CD14-positive monocyte (primary cell): ENCODE measurements at regions not wholly inside any gene's neighbourhood (a gene's known extent, or its start where the extent isn't known, plus 50 kb on each side); places are given as distances from the start of the nearest gene placed in this dataset.

ENCODE experiments used
- DNase-seq, 3 donors: peaks; one replicate each; pipeline ENCODE4 v3.0.0-alpha.2; 2011 to 2022
- H2AFZ ChIP-seq: 2 replicates; pipeline ENCODE4 v1.6.0; 2012; ENCODE audit warnings: mild to moderate bottlenecking, low read depth, low read length, inconsistent platforms; ENCODE audit not compliant: insufficient read depth, poor library complexity, severe bottlenecking
- H3K27ac ChIP-seq, 2 donors: 1 replicate in 1 of 2; 2 replicates in 1 of 2; pipeline ENCODE4 v1.5.1; 2012 to 2013; ENCODE audit warnings: low read length in 2 of 2, control low read depth in 1 of 2, inconsistent platforms in 1 of 2, low read depth in 1 of 2, mild to moderate bottlenecking in 1 of 2
- H3K27me3 ChIP-seq, 2 donors: one replicate each; pipeline versions ENCODE4 v1.6.0 to v1.6.1; 2011 to 2013; ENCODE audit warnings: low read length in 2 of 2; ENCODE audit not compliant: control insufficient read depth in 2 of 2, insufficient read depth in 2 of 2
- H3K36me3 ChIP-seq, 2 donors: replicated peaks in 1 of 2; 1 replicate in 1 of 2; 2 replicates in 1 of 2; pipeline versions ENCODE4 v1.5.1 to v1.6.1; 2012 to 2013; ENCODE audit warnings: low read length in 2 of 2, control low read depth in 1 of 2, inconsistent platforms in 1 of 2, mild to moderate bottlenecking in 1 of 2; ENCODE audit not compliant: insufficient read depth in 2 of 2, control insufficient read depth in 1 of 2
- H3K4me1 ChIP-seq, 2 donors: 1 replicate in 1 of 2; 2 replicates in 1 of 2; pipeline versions ENCODE4 v1.5.1 to v1.6.1; 2012 to 2013; ENCODE audit warnings: low read length in 2 of 2, control low read depth in 1 of 2, inconsistent platforms in 1 of 2, mild to moderate bottlenecking in 1 of 2, moderate library complexity in 1 of 2; ENCODE audit not compliant: insufficient read depth in 2 of 2, control insufficient read depth in 1 of 2
- H3K4me2 ChIP-seq: replicated peaks from 2 replicates; pipeline ENCODE3; 2012; ENCODE audit warnings: low read length, moderate library complexity, mild to moderate bottlenecking; ENCODE audit not compliant: poor library complexity, severe bottlenecking; ENCODE audit errors: extremely low read depth
- H3K4me3 ChIP-seq, 3 experiments: fragments of 200-600 bp in 1 of 3; sonication (generic) in 1 of 3; replicated peaks in 1 of 3; 1 replicate in 2 of 3; 2 replicates in 1 of 3; pipeline ENCODE4 v1.5.1; 2011 to 2013; ENCODE audit warnings: low read length in 3 of 3, mild to moderate bottlenecking in 3 of 3, control low read depth in 2 of 3, low read depth in 2 of 3, inconsistent platforms in 1 of 3, moderate library complexity in 1 of 3
- H3K79me2 ChIP-seq: 2 replicates; pipeline ENCODE4 v1.6.0; 2012; ENCODE audit warnings: mild to moderate bottlenecking, control low read depth, inconsistent platforms, low read length, moderate library complexity; ENCODE audit not compliant: insufficient read depth
- H3K9ac ChIP-seq: 2 replicates; pipeline ENCODE4 v1.6.0; 2017; ENCODE audit warnings: low read length, mild to moderate bottlenecking; ENCODE audit not compliant: insufficient read depth, poor library complexity, severe bottlenecking
- H3K9me3 ChIP-seq, 2 donors: replicated peaks in 1 of 2; 1 replicate in 1 of 2; 2 replicates in 1 of 2; pipeline versions ENCODE4 v1.5.1 to v1.6.1; 2012 to 2013; ENCODE audit warnings: low read length in 2 of 2, control low read depth in 1 of 2; ENCODE audit not compliant: control insufficient read depth in 1 of 2, insufficient read depth in 1 of 2
- H4K20me1 ChIP-seq: 2 replicates; pipeline ENCODE4 v1.6.0; 2012; ENCODE audit warnings: mild to moderate bottlenecking, low read length, control low read depth, moderate library complexity; ENCODE audit not compliant: insufficient read depth
- H3K27ac Mint-ChIP-seq, 7 donors: one replicate each; pipeline ENCODE4 v1.8.0; 2020; ENCODE audit warnings: mild to moderate bottlenecking in 7 of 7, mixed read lengths in 7 of 7, moderate library complexity in 6 of 7, inconsistent platforms in 2 of 7
- H3K27me3 Mint-ChIP-seq, 3 donors: one replicate each; pipeline ENCODE4 v1.8.0; 2021 to 2022; ENCODE audit warnings: low read depth in 3 of 3, mild to moderate bottlenecking in 3 of 3, mixed read lengths in 3 of 3, moderate library complexity in 3 of 3, inconsistent platforms in 1 of 3
- H3K36me3 Mint-ChIP-seq, 2 donors: one replicate each; pipeline ENCODE4 v1.8.0; 2020; ENCODE audit warnings: mixed read lengths in 2 of 2, inconsistent platforms in 1 of 2, mild to moderate bottlenecking in 1 of 2
- H3K4me1 Mint-ChIP-seq: one replicate; pipeline ENCODE4 v1.8.0; 2020; ENCODE audit warnings: mild to moderate bottlenecking, mixed read lengths
- H3K4me3 Mint-ChIP-seq, 2 donors: one replicate each; pipeline ENCODE4 v1.8.0; 2020; ENCODE audit warnings: mild to moderate bottlenecking in 2 of 2, mixed read lengths in 2 of 2, moderate library complexity in 1 of 2
- H3K9me3 Mint-ChIP-seq, 7 donors: one replicate each; pipeline ENCODE4 v1.8.0; 2020 to 2022; ENCODE audit warnings: mixed read lengths in 7 of 7, mild to moderate bottlenecking in 6 of 7, moderate library complexity in 6 of 7, inconsistent platforms in 2 of 7
- WGBS: methylation state at CpG from one replicate; pipeline ENCODE4 v1.1.5; 2013; ENCODE audit warnings: missing lambda C conversion rate; ENCODE audit not compliant: insufficient coverage; 5-methylcytosine and 5-hydroxymethylcytosine counted together
- intact Hi-C, 2 donors: fragments of 100-400 bp; cut with micrococcal nuclease; formaldehyde crosslinking; loops; one replicate each; pipeline versions ENCODE4 v1.15.0 to v1.15.1; 2023
- TF ChIP-seq, protein P1 (sequence below): fragments of 200-600 bp; IDR thresholded peaks from one replicate; pipeline ENCODE4 v1.8.0; 2022; ENCODE audit warnings: antibody characterized with exemption, mild to moderate bottlenecking

DNA sequence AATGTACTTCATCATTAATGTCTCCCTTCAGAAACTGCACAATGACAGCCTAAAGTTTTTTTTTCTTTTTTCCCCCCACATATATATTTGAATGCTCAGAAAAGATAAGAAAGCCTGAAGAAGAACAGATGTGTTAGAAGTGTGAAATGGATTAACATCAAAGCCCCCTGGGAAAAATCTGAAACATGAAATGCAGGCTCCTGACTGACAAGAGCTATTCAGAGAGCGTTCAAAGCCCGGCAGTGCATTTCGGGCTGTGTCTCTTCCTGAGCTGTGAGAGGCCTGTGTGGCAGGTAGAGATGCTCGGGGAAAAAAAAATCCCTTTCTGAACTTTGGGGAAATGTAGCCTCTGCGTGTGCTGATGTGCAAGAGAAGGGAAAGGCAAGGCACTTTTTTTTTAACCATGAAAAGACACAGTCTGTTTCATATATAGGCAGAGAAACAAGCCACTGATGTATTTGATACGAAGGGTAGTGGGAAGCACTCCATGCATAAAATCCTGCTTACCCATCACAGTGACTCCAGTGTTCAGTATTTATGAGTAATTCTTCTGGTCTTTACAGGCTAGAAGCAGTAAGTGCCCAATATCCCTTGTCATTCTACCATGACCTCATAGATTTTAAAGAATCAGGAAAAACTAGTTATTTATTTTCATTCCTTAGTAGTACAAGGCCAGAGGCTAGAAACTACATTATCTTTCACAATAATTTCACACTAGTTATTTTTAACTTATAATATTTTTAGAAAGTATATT, 1574.2 kb upstream of the PIK3C3 start:
- no peaks in the 10 kb centered on the region for H3K27me3 Mint-ChIP-seq
- H2AFZ ChIP-seq = no peak overlapping the region
- no peaks in the 10 kb centered on the region for H3K79me2 ChIP-seq
- no peaks in the 10 kb centered on the region for H3K27me3 ChIP-seq
- no peak overlapping the region for H3K27ac Mint-ChIP-seq
- H3K9me3 Mint-ChIP-seq = peaks cover 0 to 4% (median 0%) of the 10 kb centered on the region in 7 donors
- no peak overlapping the region for H3K4me3 ChIP-seq
- no peaks in the 10 kb centered on the region for H3K36me3 Mint-ChIP-seq
- H3K27ac ChIP-seq = no peak overlapping the region
- TF ChIP-seq, protein P1, sequence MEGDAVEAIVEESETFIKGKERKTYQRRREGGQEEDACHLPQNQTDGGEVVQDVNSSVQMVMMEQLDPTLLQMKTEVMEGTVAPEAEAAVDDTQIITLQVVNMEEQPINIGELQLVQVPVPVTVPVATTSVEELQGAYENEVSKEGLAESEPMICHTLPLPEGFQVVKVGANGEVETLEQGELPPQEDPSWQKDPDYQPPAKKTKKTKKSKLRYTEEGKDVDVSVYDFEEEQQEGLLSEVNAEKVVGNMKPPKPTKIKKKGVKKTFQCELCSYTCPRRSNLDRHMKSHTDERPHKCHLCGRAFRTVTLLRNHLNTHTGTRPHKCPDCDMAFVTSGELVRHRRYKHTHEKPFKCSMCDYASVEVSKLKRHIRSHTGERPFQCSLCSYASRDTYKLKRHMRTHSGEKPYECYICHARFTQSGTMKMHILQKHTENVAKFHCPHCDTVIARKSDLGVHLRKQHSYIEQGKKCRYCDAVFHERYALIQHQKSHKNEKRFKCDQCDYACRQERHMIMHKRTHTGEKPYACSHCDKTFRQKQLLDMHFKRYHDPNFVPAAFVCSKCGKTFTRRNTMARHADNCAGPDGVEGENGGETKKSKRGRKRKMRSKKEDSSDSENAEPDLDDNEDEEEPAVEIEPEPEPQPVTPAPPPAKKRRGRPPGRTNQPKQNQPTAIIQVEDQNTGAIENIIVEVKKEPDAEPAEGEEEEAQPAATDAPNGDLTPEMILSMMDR = no peak
- no peaks in the 10 kb centered on the region for H3K4me1 ChIP-seq
- no peaks in the 10 kb centered on the region for H3K36me3 ChIP-seq
- no peak overlapping the region for H3K4me3 Mint-ChIP-seq
- H3K4me2 ChIP-seq = no peak overlapping the region
- DNase-seq = no peak
- no peaks in the 10 kb centered on the region for H3K9me3 ChIP-seq
- H3K4me1 Mint-ChIP-seq = no peaks in the 10 kb centered on the region
- no CpG with 5 or more reads among the region's 6 CpGs for WGBS
- H3K9ac ChIP-seq = no peak overlapping the region
- no peaks in the 10 kb centered on the region for H4K20me1 ChIP-seq
- intact Hi-C loops = no loop called here

DNA sequence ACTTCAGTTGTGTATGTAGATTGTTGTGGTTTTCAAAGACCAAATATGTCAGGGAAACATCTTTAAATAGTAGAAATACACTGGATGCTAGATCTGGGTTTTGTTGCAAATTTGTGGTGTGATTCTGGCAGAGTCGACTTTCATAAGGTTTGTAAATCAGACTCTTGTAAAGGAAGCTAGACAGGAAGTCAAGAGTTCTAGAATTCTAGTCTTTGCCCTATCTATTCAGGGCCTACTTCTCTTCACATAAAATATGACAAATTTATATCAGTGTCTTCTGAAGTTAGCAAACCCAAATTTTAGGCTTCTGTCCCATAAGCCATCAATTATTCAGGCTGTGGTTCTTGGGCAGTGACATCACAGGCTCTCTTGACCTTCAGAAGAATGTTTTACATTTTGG, 1579.2 kb upstream of the PIK3C3 start:
- no peaks in the 10 kb centered on the region for H3K36me3 Mint-ChIP-seq
- Histone ChIP-seq H3K9me3 (no peaks in the 10 kb centered on the region), H4K20me1 (no peaks in the 10 kb centered on the region), H3K27me3 (no peaks in the 10 kb centered on the region), H3K36me3 (no peaks in the 10 kb centered on the region), H3K27ac (no peak overlapping the region), H2AFZ (no peak overlapping the region), H3K4me1 (no peaks in the 10 kb centered on the region), H3K4me3 (no peak overlapping the region), H3K9ac (no peak overlapping the region), H3K4me2 (no peak overlapping the region), H3K79me2 (no peaks in the 10 kb centered on the region)
- intact Hi-C loops = loop anchor here in 1 of 2 donors (10.0 kb wide), 1 partner anchor 59 kb away; no protein-coding TSS in a partner anchor
- no peak overlapping the region for H3K27ac Mint-ChIP-seq
- no peak overlapping the region for H3K4me3 Mint-ChIP-seq
- H3K9me3 Mint-ChIP-seq = peaks cover 0 to 5% (median 2%) of the 10 kb centered on the region in 7 donors
- TF ChIP-seq, protein P1 = no peak
- no peaks in the 10 kb centered on the region for H3K4me1 Mint-ChIP-seq
- no CpG with 5 or more reads among the region's 1 CpG for WGBS
- no peaks in the 10 kb centered on the region for H3K27me3 Mint-ChIP-seq
- no peak for DNase-seq
